Activated naive CD8-positive, alpha-beta T cell treated with anti-CD3 and anti-CD28 coated beads for 36 hours (primary cell): ENCODE measurements at regions not wholly inside any gene's neighbourhood (a gene's known extent, or its start where the extent isn't known, plus 50 kb on each side); places are given as distances from the start of the nearest gene placed in this dataset.

Experiments used
- DNase-seq: peaks from one replicate; pipeline ENCODE4 v3.0.0; 2021
- H3K27ac Mint-ChIP-seq: one replicate; pipeline ENCODE4 v1.8.0; 2022; ENCODE audit warnings: mild to moderate bottlenecking, moderate library complexity, mixed read lengths
- H3K27me3 Mint-ChIP-seq: one replicate; pipeline ENCODE4 v1.8.0; 2022; ENCODE audit warnings: mild to moderate bottlenecking, mixed read lengths
- H3K36me3 Mint-ChIP-seq: one replicate; pipeline ENCODE4 v1.8.0; 2021; ENCODE audit warnings: mild to moderate bottlenecking, mixed read lengths
- H3K4me1 Mint-ChIP-seq: one replicate; pipeline ENCODE4 v1.8.0; 2021; ENCODE audit warnings: mixed read lengths
- H3K4me3 Mint-ChIP-seq: one replicate; pipeline ENCODE4 v1.8.0; 2022; ENCODE audit warnings: mild to moderate bottlenecking, moderate library complexity, mixed read lengths
- H3K9me3 Mint-ChIP-seq: one replicate; pipeline ENCODE4 v1.8.0; 2022; ENCODE audit warnings: mixed read lengths

GRCh38 chr9:118423021-118423420 lies 718.8 kb downstream of the TLR4 start:
- Mint-ChIP-seq H3K9me3 (no peaks in the 10 kb centered on the region), H3K4me3 (no peak overlapping the region), H3K27ac (no peak overlapping the region), H3K4me1 (no peaks in the 10 kb centered on the region), H3K27me3 (no peaks in the 10 kb centered on the region), H3K36me3 (no peaks in the 10 kb centered on the region)
- DNase-seq = no peak

- Mint-ChIP-seq H3K4me3 (no peak overlapping the region), H3K27ac (no peak overlapping the region), H3K4me1 (no peaks in the 10 kb centered on the region), H3K9me3 (no peaks in the 10 kb centered on the region), H3K27me3 (no peaks in the 10 kb centered on the region), H3K36me3 (no peaks in the 10 kb centered on the region)
- DNase-seq = no peak
These were observed 719.5 kb downstream of the TLR4 start for GRCh38 chr9:118423721-118424120.

- no peaks in the 10 kb centered on the region for H3K36me3 Mint-ChIP-seq
- peaks cover 2% of the 10 kb centered on the region for H3K9me3 Mint-ChIP-seq
- no peak overlapping the region for H3K4me3 Mint-ChIP-seq
- no peak overlapping the region for H3K27ac Mint-ChIP-seq
- H3K27me3 Mint-ChIP-seq = peaks cover 2% of the 10 kb centered on the region
- no peak for DNase-seq
- H3K4me1 Mint-ChIP-seq = no peaks in the 10 kb centered on the region
These were observed 722.6 kb downstream of the TLR4 start for GRCh38 chr9:118426772-118427171.

GRCh38 chr9:118438810-118439209 lies 734.6 kb downstream of the TLR4 start:
- H3K4me3 Mint-ChIP-seq = no peak overlapping the region
- no peaks in the 10 kb centered on the region for H3K4me1 Mint-ChIP-seq
- DNase-seq = no peak
- H3K9me3 Mint-ChIP-seq = no peaks in the 10 kb centered on the region
- H3K27ac Mint-ChIP-seq = no peak overlapping the region
- H3K27me3 Mint-ChIP-seq = no peaks in the 10 kb centered on the region
- H3K36me3 Mint-ChIP-seq = no peaks in the 10 kb centered on the region

GRCh38 chr9:118439441-118439840 lies 735.2 kb downstream of the TLR4 start:
- no peaks in the 10 kb centered on the region for H3K36me3 Mint-ChIP-seq
- no peaks in the 10 kb centered on the region for H3K9me3 Mint-ChIP-seq
- no peak overlapping the region for H3K27ac Mint-ChIP-seq
- H3K27me3 Mint-ChIP-seq = no peaks in the 10 kb centered on the region
- H3K4me3 Mint-ChIP-seq = no peak overlapping the region
- H3K4me1 Mint-ChIP-seq = no peaks in the 10 kb centered on the region
- DNase-seq = no peak

- no peaks in the 10 kb centered on the region for H3K9me3 Mint-ChIP-seq
- H3K27ac Mint-ChIP-seq = no peak overlapping the region
- no peaks in the 10 kb centered on the region for H3K27me3 Mint-ChIP-seq
- no peaks in the 10 kb centered on the region for H3K4me1 Mint-ChIP-seq
- no peak overlapping the region for H3K4me3 Mint-ChIP-seq
- no peaks in the 10 kb centered on the region for H3K36me3 Mint-ChIP-seq
- no peak for DNase-seq
These were observed 740.2 kb downstream of the TLR4 start for GRCh38 chr9:118444403-118444802.

GRCh38 chr9:118446943-118447639 lies 742.9 kb downstream of the TLR4 start:
- Mint-ChIP-seq H3K4me1 (no peaks in the 10 kb centered on the region), H3K4me3 (no peak overlapping the region), H3K36me3 (no peaks in the 10 kb centered on the region), H3K9me3 (no peaks in the 10 kb centered on the region), H3K27ac (no peak overlapping the region), H3K27me3 (peaks cover 2% of the 10 kb centered on the region)
- no peak for DNase-seq

GRCh38 chr9:118449554-118449953 lies 745.4 kb downstream of the TLR4 start:
- Mint-ChIP-seq H3K36me3 (no peaks in the 10 kb centered on the region), H3K9me3 (no peaks in the 10 kb centered on the region), H3K4me1 (no peaks in the 10 kb centered on the region), H3K27me3 (peaks cover 2% of the 10 kb centered on the region), H3K27ac (no peak overlapping the region), H3K4me3 (no peak overlapping the region)
- no peak for DNase-seq

- no peaks in the 10 kb centered on the region for H3K4me1 Mint-ChIP-seq
These were observed 751.1 kb downstream of the TLR4 start for GRCh38 chr9:118455259-118455658.

GRCh38 chr9:118455788-118456187 lies 751.6 kb downstream of the TLR4 start:
- DNase-seq = no peak
- no peaks in the 10 kb centered on the region for H3K4me1 Mint-ChIP-seq
- no peak overlapping the region for H3K27ac Mint-ChIP-seq
- H3K27me3 Mint-ChIP-seq = peaks cover 2% of the 10 kb centered on the region
- no peaks in the 10 kb centered on the region for H3K9me3 Mint-ChIP-seq
- no peaks in the 10 kb centered on the region for H3K36me3 Mint-ChIP-seq
- H3K4me3 Mint-ChIP-seq = no peak overlapping the region

More at GRCh38 chr9:118455259-118455658, 751.1 kb downstream of the TLR4 start:
- Mint-ChIP-seq H3K27me3 (peaks cover 2% of the 10 kb centered on the region), H3K4me3 (no peak overlapping the region), H3K27ac (no peak overlapping the region), H3K36me3 (no peaks in the 10 kb centered on the region), H3K9me3 (no peaks in the 10 kb centered on the region)
- no peak for DNase-seq

- no peak overlapping the region for H3K27ac Mint-ChIP-seq
- no peak overlapping the region for H3K4me3 Mint-ChIP-seq
These were observed 753.2 kb downstream of the TLR4 start for GRCh38 chr9:118457171-118458000.

GRCh38 chr9:118459913-118460312 lies 755.7 kb downstream of the TLR4 start:
- Mint-ChIP-seq H3K27me3 (no peaks in the 10 kb centered on the region), H3K36me3 (no peaks in the 10 kb centered on the region), H3K4me1 (no peaks in the 10 kb centered on the region), H3K4me3 (no peak overlapping the region), H3K27ac (no peak overlapping the region), H3K9me3 (no peaks in the 10 kb centered on the region)
- DNase-seq = no peak

More at GRCh38 chr9:118457171-118458000, 753.2 kb downstream of the TLR4 start:
- H3K9me3 Mint-ChIP-seq = no peaks in the 10 kb centered on the region
- H3K36me3 Mint-ChIP-seq = no peaks in the 10 kb centered on the region
- DNase-seq = no peak
- H3K27me3 Mint-ChIP-seq = no peaks in the 10 kb centered on the region
- no peaks in the 10 kb centered on the region for H3K4me1 Mint-ChIP-seq

GRCh38 chr9:118463419-118463818 lies 759.2 kb downstream of the TLR4 start:
- Mint-ChIP-seq H3K27me3 (no peaks in the 10 kb centered on the region), H3K36me3 (no peaks in the 10 kb centered on the region), H3K27ac (no peak overlapping the region), H3K4me1 (no peaks in the 10 kb centered on the region), H3K9me3 (no peaks in the 10 kb centered on the region), H3K4me3 (no peak overlapping the region)
- DNase-seq = no peak

- H3K9me3 Mint-ChIP-seq = peaks cover 2% of the 10 kb centered on the region
- H3K4me1 Mint-ChIP-seq = no peaks in the 10 kb centered on the region
These were observed 769.3 kb downstream of the TLR4 start for GRCh38 chr9:118473521-118473920.

GRCh38 chr9:118478752-118479151 lies 774.5 kb downstream of the TLR4 start:
- Mint-ChIP-seq H3K36me3 (no peaks in the 10 kb centered on the region), H3K27ac (no peak overlapping the region), H3K9me3 (peaks cover 2% of the 10 kb centered on the region), H3K27me3 (no peaks in the 10 kb centered on the region), H3K4me1 (no peaks in the 10 kb centered on the region), H3K4me3 (no peak overlapping the region)
- DNase-seq = no peak

More at GRCh38 chr9:118473521-118473920, 769.3 kb downstream of the TLR4 start:
- Mint-ChIP-seq H3K27ac (no peak overlapping the region), H3K27me3 (no peaks in the 10 kb centered on the region), H3K36me3 (no peaks in the 10 kb centered on the region), H3K4me3 (no peak overlapping the region)
- no peak for DNase-seq

- Mint-ChIP-seq H3K4me3 (no peak overlapping the region), H3K27ac (no peak overlapping the region), H3K36me3 (no peaks in the 10 kb centered on the region), H3K4me1 (no peaks in the 10 kb centered on the region), H3K27me3 (no peaks in the 10 kb centered on the region), H3K9me3 (peaks cover 2% of the 10 kb centered on the region)
- no peak for DNase-seq
These were observed 778.1 kb downstream of the TLR4 start for GRCh38 chr9:118482306-118482705.
